ENCODE measurements at regions not wholly inside any gene's neighbourhood (a gene's known extent, or its start where the extent isn't known, plus 50 kb on each side); places are given as distances from the start of the nearest gene placed in this dataset.

GRCh38 chr16:51951668-51952298, 595.2 kb downstream of the TOX3 start:
- TF ChIP-seq POLR2A (IDR thresholded peaks at IDR 0.05) (no peak), CTCF (IDR thresholded peaks at IDR 0.05) (no peak)
- intact Hi-C loops (cut with DNase I; ENCODE audit: low total_unique reads), result no loop called here

GRCh38 chr16:51950118-51950780, 596.7 kb downstream of the TOX3 start:
- no peaks in the 10 kb centered on the region for H3K36me3 ChIP-seq
- H3K27ac ChIP-seq, result no peak overlapping the region
- no peak for DNase-seq
- H3K27me3 ChIP-seq, result no peaks in the 10 kb centered on the region
- TF ChIP-seq POLR2A (IDR thresholded peaks at IDR 0.05) (no peak), CTCF (IDR thresholded peaks at IDR 0.05) (no peak)
- H3K4me1 ChIP-seq, result no peaks in the 10 kb centered on the region
- intact Hi-C loops (cut with DNase I; ENCODE audit: low total_unique reads), result no loop called here
- H3K9me3 ChIP-seq, result no peaks in the 10 kb centered on the region
- no peak overlapping the region for H3K4me3 ChIP-seq

More at GRCh38 chr16:51951668-51952298, 595.2 kb downstream of the TOX3 start:
- H3K27me3 ChIP-seq, result no peaks in the 10 kb centered on the region
- H3K9me3 ChIP-seq, result no peaks in the 10 kb centered on the region
- no peaks in the 10 kb centered on the region for H3K4me1 ChIP-seq
- no peak overlapping the region for H3K4me3 ChIP-seq
- DNase-seq, result no peak
- no peaks in the 10 kb centered on the region for H3K36me3 ChIP-seq
- no peak overlapping the region for H3K27ac ChIP-seq

GRCh38 chr16:51949282-51949681, 597.7 kb downstream of the TOX3 start:
- Histone ChIP-seq H3K27ac (no peak overlapping the region), H3K4me3 (no peak overlapping the region), H3K36me3 (no peaks in the 10 kb centered on the region), H3K4me1 (no peaks in the 10 kb centered on the region), H3K9me3 (no peaks in the 10 kb centered on the region), H3K27me3 (no peaks in the 10 kb centered on the region)
- TF ChIP-seq POLR2A (IDR thresholded peaks at IDR 0.05), result no peak
- no peak for TF ChIP-seq CTCF (IDR thresholded peaks at IDR 0.05)
- DNase-seq, result no peak
- intact Hi-C loops (cut with DNase I; ENCODE audit: low total_unique reads), result no loop called here

- Histone ChIP-seq H3K27me3 (no peaks in the 10 kb centered on the region), H3K27ac (no peak overlapping the region), H3K4me1 (no peaks in the 10 kb centered on the region), H3K36me3 (no peaks in the 10 kb centered on the region), H3K9me3 (no peaks in the 10 kb centered on the region), H3K4me3 (no peak overlapping the region)
- intact Hi-C loops (cut with DNase I; ENCODE audit: low total_unique reads), result no loop called here
- TF ChIP-seq CTCF (IDR thresholded peaks at IDR 0.05), result no peak
- no peak for TF ChIP-seq POLR2A (IDR thresholded peaks at IDR 0.05)
- no peak for DNase-seq
Observed at GRCh38 chr16:51941412-51941811, 605.5 kb downstream of the TOX3 start.

GRCh38 chr16:51940183-51940582, 606.8 kb downstream of the TOX3 start:
- Histone ChIP-seq H3K4me3 (no peak overlapping the region), H3K9me3 (no peaks in the 10 kb centered on the region), H3K4me1 (no peaks in the 10 kb centered on the region), H3K27ac (no peak overlapping the region), H3K27me3 (no peaks in the 10 kb centered on the region), H3K36me3 (no peaks in the 10 kb centered on the region)
- TF ChIP-seq CTCF (IDR thresholded peaks at IDR 0.05) (no peak), POLR2A (IDR thresholded peaks at IDR 0.05) (no peak)
- intact Hi-C loops (cut with DNase I; ENCODE audit: low total_unique reads), result no loop called here
- DNase-seq, result no peak

All from uterus (tissue), 3 donors.